ENCODE measurements at regions not wholly inside any gene's neighbourhood (a gene's known extent, or its start where the extent isn't known, plus 50 kb on each side); places are given as distances from the start of the nearest gene placed in this dataset.

DNA sequence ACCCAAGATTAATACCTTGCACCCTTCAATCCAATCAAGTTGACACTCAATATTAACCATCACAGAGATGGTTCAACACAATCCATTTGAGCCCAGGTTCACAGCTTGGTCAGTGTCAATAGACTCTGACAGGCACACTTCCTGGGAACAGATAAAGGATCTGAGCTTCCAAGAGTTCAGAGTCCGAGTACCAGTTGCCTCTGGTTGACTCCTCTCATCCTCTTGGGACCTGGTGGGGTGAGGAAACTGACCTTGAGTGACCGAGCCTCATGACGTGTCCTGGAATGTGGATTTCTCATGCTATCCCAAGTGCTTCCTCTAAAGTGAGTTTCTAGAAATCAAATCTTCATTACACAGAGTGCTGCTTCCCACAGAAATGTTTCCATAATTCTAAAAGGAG lies 162.0 kb downstream of the CYP26A1 start:
- H3K36me3 ChIP-seq: no peaks in the 10 kb centered on the region
- no peak overlapping the region for H3K27ac ChIP-seq
- no peaks in the 10 kb centered on the region for H3K9me3 ChIP-seq
- intact Hi-C loops (cut with DNase I; ENCODE audit: low total_unique reads): no loop called here
- no peaks in the 10 kb centered on the region for H3K27me3 ChIP-seq
- no peak overlapping the region for H3K4me3 ChIP-seq
- no peak for DNase-seq
- TF ChIP-seq POLR2A (IDR thresholded peaks at IDR 0.05) (no peak), CTCF (IDR thresholded peaks at IDR 0.05) (no peak)
- no peaks in the 10 kb centered on the region for H3K4me1 ChIP-seq

- intact Hi-C loops (cut with DNase I; ENCODE audit: low total_unique reads): no loop called here
- no peak for DNase-seq
- no peak for TF ChIP-seq CTCF (IDR thresholded peaks at IDR 0.05)
- no peak for TF ChIP-seq POLR2A (IDR thresholded peaks at IDR 0.05)
- Histone ChIP-seq H3K9me3 (no peaks in the 10 kb centered on the region), H3K4me1 (no peaks in the 10 kb centered on the region), H3K4me3 (no peak overlapping the region), H3K27me3 (no peaks in the 10 kb centered on the region), H3K36me3 (no peaks in the 10 kb centered on the region), H3K27ac (no peak overlapping the region)
Measured at GRCh38 chr10:93236393-93237040, 162.8 kb downstream of the CYP26A1 start.

DNA sequence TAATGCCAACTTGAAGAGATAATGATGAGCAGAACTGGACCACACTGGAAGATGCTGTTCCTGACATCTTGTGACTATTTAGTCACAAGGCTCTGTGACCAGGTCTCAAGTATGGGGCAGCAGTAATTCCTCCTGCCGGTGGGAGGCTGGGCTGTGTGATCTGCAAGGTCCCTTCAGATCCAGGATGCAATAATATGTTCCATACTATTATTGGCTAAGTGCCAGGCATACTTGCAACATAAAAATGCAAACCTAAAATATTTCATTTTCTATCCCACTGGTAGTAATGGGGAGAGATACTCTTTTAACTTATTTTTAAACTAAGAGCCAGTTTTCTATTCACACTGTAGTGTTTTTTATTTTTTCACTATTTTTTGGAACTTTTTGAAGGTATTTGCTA lies 171.5 kb downstream of the CYP26A1 start:
- Histone ChIP-seq H3K27ac (no peak overlapping the region), H3K27me3 (no peaks in the 10 kb centered on the region), H3K4me3 (no peak overlapping the region), H3K4me1 (no peaks in the 10 kb centered on the region), H3K9me3 (no peaks in the 10 kb centered on the region), H3K36me3 (no peaks in the 10 kb centered on the region)
- TF ChIP-seq POLR2A (IDR thresholded peaks at IDR 0.05): no peak
- TF ChIP-seq CTCF (IDR thresholded peaks at IDR 0.05): no peak
- intact Hi-C loops (cut with DNase I; ENCODE audit: low total_unique reads): no loop called here
- DNase-seq: no peak

DNA sequence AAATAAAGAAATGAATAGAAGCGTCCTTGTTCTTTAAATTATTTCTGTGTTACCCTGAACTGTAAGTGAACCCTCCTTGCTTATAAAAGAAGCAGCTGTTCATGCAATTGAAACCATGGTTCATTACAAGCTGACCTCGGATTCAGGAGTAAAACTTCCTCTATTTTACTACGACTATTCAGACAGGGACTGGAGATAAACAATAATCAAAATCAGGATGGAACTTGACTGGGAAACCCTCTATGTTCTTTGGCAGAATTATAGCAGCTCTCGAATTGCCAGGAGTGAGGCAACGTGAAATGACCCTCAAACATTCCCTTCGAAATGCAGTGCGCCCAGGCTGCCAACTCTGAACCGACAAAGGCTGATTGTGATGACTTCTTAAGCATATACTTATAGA lies 172.1 kb downstream of the CYP26A1 start:
- H3K9me3 ChIP-seq: no peaks in the 10 kb centered on the region
- DNase-seq: no peak
- H3K27me3 ChIP-seq: no peaks in the 10 kb centered on the region
- TF ChIP-seq CTCF (IDR thresholded peaks at IDR 0.05) (no peak), POLR2A (IDR thresholded peaks at IDR 0.05) (no peak)
- H3K27ac ChIP-seq: no peak overlapping the region
- intact Hi-C loops (cut with DNase I; ENCODE audit: low total_unique reads): no loop called here
- H3K36me3 ChIP-seq: no peaks in the 10 kb centered on the region
- H3K4me3 ChIP-seq: no peak overlapping the region
- H3K4me1 ChIP-seq: no peaks in the 10 kb centered on the region

- H3K27ac ChIP-seq: no peak overlapping the region
- H3K4me3 ChIP-seq: no peak overlapping the region
- intact Hi-C loops (cut with DNase I; ENCODE audit: low total_unique reads): no loop called here
- no peaks in the 10 kb centered on the region for H3K27me3 ChIP-seq
- no peaks in the 10 kb centered on the region for H3K36me3 ChIP-seq
- TF ChIP-seq CTCF (IDR thresholded peaks at IDR 0.05) (no peak), POLR2A (IDR thresholded peaks at IDR 0.05) (no peak)
- no peaks in the 10 kb centered on the region for H3K4me1 ChIP-seq
- DNase-seq: no peak
- H3K9me3 ChIP-seq: no peaks in the 10 kb centered on the region
Measured at GRCh38 chr10:93248583-93249227, 175.0 kb downstream of the CYP26A1 start.
